A673 (cell line): ENCODE measurements at regions not wholly inside any gene's neighbourhood (a gene's known extent, or its start where the extent isn't known, plus 50 kb on each side); places are given as distances from the start of the nearest gene placed in this dataset.

Experiments used
- BruUV-seq: library from RNA; stranded (reverse); fragments of 400-500 nt; replicated peaks from 2 replicates; lab custom pipeline; 2021; lab: Mats Ljungman, UMichigan
- CTCF ChIA-PET: fragments of 300-600 bp; sonication (Branson Sonifier 250); formaldehyde crosslinking; loops from one replicate; lab custom pipeline; 2022; ENCODE audit warnings: antibody characterized with exemption; lab: Charles Lee
- POLR2A ChIA-PET: fragments of 300-600 bp; sonication (Branson Sonifier 250); formaldehyde crosslinking; loops from one replicate; lab custom pipeline; 2022; ENCODE audit warnings: antibody characterized with exemption; ENCODE audit not compliant: low non-redundant PET; lab: Charles Lee
- DNase-seq: peaks from one replicate; pipeline ENCODE4 v3.0.0-alpha.2; 2015; ENCODE audit warnings: low spot score
- H3K27ac ChIP-seq: fragments of 200-600 bp; sonication (generic); 2 replicates; pipeline ENCODE4 v1.5.1; 2016; ENCODE audit warnings: mixed run types, low read depth, mild to moderate bottlenecking, mixed read lengths, antibody characterized with exemption, low read length; ENCODE audit not compliant: poor library complexity, severe bottlenecking
- H3K27me3 ChIP-seq: fragments of 200-600 bp; sonication (generic); replicated peaks from 2 replicates; pipeline ENCODE4 v1.6.1; 2017; ENCODE audit warnings: mixed run types, low read depth, mild to moderate bottlenecking, mixed read lengths, antibody characterized with exemption, low read length; ENCODE audit not compliant: insufficient read depth, poor library complexity
- H3K36me3 ChIP-seq: fragments of 200-600 bp; sonication (generic); 2 replicates; pipeline ENCODE4 v1.6.1; 2016; ENCODE audit warnings: mixed run types, mild to moderate bottlenecking, mixed read lengths, antibody characterized with exemption, low read length; ENCODE audit not compliant: insufficient read depth, poor library complexity, severe bottlenecking
- H3K4me1 ChIP-seq: fragments of 200-600 bp; sonication (generic); 2 replicates; pipeline ENCODE4 v1.6.1; 2017; ENCODE audit warnings: mixed run types, mild to moderate bottlenecking, mixed read lengths, antibody characterized with exemption, low read length; ENCODE audit not compliant: insufficient read depth, poor library complexity, severe bottlenecking
- H3K4me3 ChIP-seq: fragments of 200-600 bp; sonication (generic); 2 replicates; pipeline ENCODE4 v1.5.1; 2016; ENCODE audit warnings: low read depth, mixed run types, mild to moderate bottlenecking, mixed read lengths, low read length; ENCODE audit not compliant: poor library complexity, severe bottlenecking
- H3K9me3 ChIP-seq: fragments of 200-600 bp; sonication (generic); 2 replicates; pipeline ENCODE4 v1.6.1; 2016; ENCODE audit warnings: mixed run types, low read depth, mild to moderate bottlenecking, mixed read lengths, antibody characterized with exemption, low read length; ENCODE audit not compliant: poor library complexity, severe bottlenecking
- CTCF ChIP-seq: fragments of 300-800, 200-600 bp; sonication (generic); conservative IDR thresholded peaks from 2 replicates; pipeline ENCODE4 v1.5.1; 2017; ENCODE audit warnings: low read depth, mild to moderate bottlenecking, antibody characterized with exemption, low read length, moderate library complexity, mixed read lengths
- EZH2 ChIP-seq: fragments of 200-600 bp; sonication (generic); IDR thresholded peaks from 2 replicates; pipeline ENCODE4 v1.6.1; 2017; ENCODE audit warnings: borderline replicate concordance, low read depth, mild to moderate bottlenecking, mixed read lengths, antibody characterized with exemption, low read length; ENCODE audit not compliant: poor library complexity, severe bottlenecking
- intact Hi-C: fragments of 100-400 bp; cut with micrococcal nuclease; formaldehyde crosslinking; loops from one replicate; pipeline ENCODE4 v1.10.0; 2022; ENCODE audit not compliant: unreplicated experiment

GRCh38 chr13:40211586-40211968 lies 454.9 kb downstream of the FOXO1 start:
- CTCF ChIA-PET: no interaction called here
- H3K4me3 ChIP-seq: no peak overlapping the region
- H3K27me3 ChIP-seq: no peaks in the 10 kb centered on the region
- POLR2A ChIA-PET: no interaction called here
- TF ChIP-seq EZH2 (no peak), CTCF (no peak)
- no peaks in the 10 kb centered on the region for H3K4me1 ChIP-seq
- intact Hi-C loops: no loop called here
- BruUV-seq: no TSS peak
- H3K27ac ChIP-seq: no peak overlapping the region
- H3K9me3 ChIP-seq: no peaks in the 10 kb centered on the region
- H3K36me3 ChIP-seq: no peaks in the 10 kb centered on the region
- DNase-seq: no peak

- no peak overlapping the region for H3K27ac ChIP-seq
- no peaks in the 10 kb centered on the region for H3K27me3 ChIP-seq
- POLR2A ChIA-PET: no interaction called here
- H3K9me3 ChIP-seq: no peaks in the 10 kb centered on the region
- no peaks in the 10 kb centered on the region for H3K36me3 ChIP-seq
- H3K4me1 ChIP-seq: no peaks in the 10 kb centered on the region
- intact Hi-C loops: no loop called here
- TF ChIP-seq EZH2 (no peak), CTCF (no peak)
- H3K4me3 ChIP-seq: no peak overlapping the region
- DNase-seq: no peak
- no TSS peak for BruUV-seq
- CTCF ChIA-PET: no interaction called here
Observed at GRCh38 chr13:40213779-40214178, 452.7 kb downstream of the FOXO1 start.

- ChIA-PET CTCF (no interaction called here), POLR2A (no interaction called here)
- no peaks in the 10 kb centered on the region for H3K27me3 ChIP-seq
- BruUV-seq: no TSS peak
- H3K27ac ChIP-seq: no peak overlapping the region
- H3K36me3 ChIP-seq: no peaks in the 10 kb centered on the region
- no peaks in the 10 kb centered on the region for H3K4me1 ChIP-seq
- intact Hi-C loops: no loop called here
- no peak for TF ChIP-seq EZH2
- TF ChIP-seq CTCF: no peak
- no peak for DNase-seq
- no peak overlapping the region for H3K4me3 ChIP-seq
- no peaks in the 10 kb centered on the region for H3K9me3 ChIP-seq
Observed at GRCh38 chr13:40215311-40215710, 451.1 kb downstream of the FOXO1 start.

- intact Hi-C loops: no loop called here
- ChIA-PET CTCF (no interaction called here), POLR2A (no interaction called here)
- Histone ChIP-seq H3K27me3 (no peaks in the 10 kb centered on the region), H3K4me1 (no peaks in the 10 kb centered on the region), H3K9me3 (no peaks in the 10 kb centered on the region), H3K27ac (no peak overlapping the region), H3K36me3 (no peaks in the 10 kb centered on the region), H3K4me3 (no peak overlapping the region)
- TF ChIP-seq CTCF: no peak
- no peak for TF ChIP-seq EZH2
- no peak for DNase-seq
- no TSS peak for BruUV-seq
Observed at GRCh38 chr13:40215747-40216146, 450.7 kb downstream of the FOXO1 start.
